Gastroesophageal sphincter (tissue), 4 donors: ENCODE measurements at regions not wholly inside any gene's neighbourhood (a gene's known extent, or its start where the extent isn't known, plus 50 kb on each side); places are given as distances from the start of the nearest gene placed in this dataset.

Experiments
- ATAC-seq: fragments of 150-250 bp; one replicate; pipeline ENCODE4 v1.9.1; 2016; ENCODE audit warnings: mild to moderate bottlenecking, moderate library complexity
- H3K27ac ChIP-seq, 4 donors: fragments of 200-600 bp; sonication (generic) in 3 of 4; 1 replicate in 3 of 4; 2 replicates in 1 of 4; pipeline ENCODE4 v1.5.1; 2016 to 2019
- H3K27me3 ChIP-seq: fragments of 200-600 bp; sonication (generic); one replicate; pipeline ENCODE4 v1.5.1; 2019
- H3K36me3 ChIP-seq, 2 donors: fragments of 200-600 bp; sonication (generic); one replicate each; pipeline ENCODE4 v1.5.1; 2019; ENCODE audit warnings: control low read depth in 1 of 2
- H3K4me1 ChIP-seq, 3 donors: fragments of 200-600 bp; sonication (generic); 1 replicate in 2 of 3; 2 replicates in 1 of 3; pipeline ENCODE4 v1.5.1; 2016 to 2019; ENCODE audit warnings: control low read depth in 2 of 3
- H3K4me3 ChIP-seq, 2 donors: fragments of 200-600 bp; sonication (generic); one replicate each; pipeline ENCODE4 v1.5.1; 2019; ENCODE audit warnings: mild to moderate bottlenecking in 1 of 2, moderate library complexity in 1 of 2
- H3K9me3 ChIP-seq, 3 donors: fragments of 200-600 bp; sonication (generic); one replicate each; pipeline ENCODE4 v1.5.1; 2017 to 2019; ENCODE audit warnings: control low read depth in 2 of 3
- CTCF ChIP-seq, 4 experiments: fragments of 200-600 bp in 2 of 4; fragments of 450-650 bp in 2 of 4; sonication (generic) in 1 of 4; IDR thresholded peaks; one replicate each; pipeline ENCODE4 v1.5.1; 2017 to 2019; ENCODE audit warnings: antibody characterized with exemption in 4 of 4, mild to moderate bottlenecking in 2 of 4, moderate library complexity in 2 of 4
- EP300 ChIP-seq: sonication (generic); formaldehyde crosslinking; IDR thresholded peaks from one replicate; pipeline ENCODE4 v1.6.1; 2017; ENCODE audit warnings: antibody characterized with exemption, mild to moderate bottlenecking
- POLR2A ChIP-seq, 2 donors: fragments of 450-650 bp; IDR thresholded peaks; one replicate each; pipeline ENCODE4 v1.6.1; 2017; ENCODE audit warnings: antibody characterized with exemption in 2 of 2, mild to moderate bottlenecking in 2 of 2, moderate library complexity in 1 of 2
- POLR2AphosphoS5 ChIP-seq: sonication (generic); formaldehyde crosslinking; IDR thresholded peaks from one replicate; pipeline ENCODE4 v1.6.1; 2017; ENCODE audit warnings: antibody characterized with exemption
- WGBS, 2 donors: methylation state at CpG; one replicate each; pipeline ENCODE4 v1.1.5; 2018; ENCODE audit warnings: low coverage in 1 of 2; 5-methylcytosine and 5-hydroxymethylcytosine counted together

GRCh38 chr4:83780053-83780733 is 244.3 kb downstream of the GPAT3 start:
- H3K9me3 ChIP-seq: no peaks in the 10 kb centered on the region
- WGBS, 2 donors: 89% methylated on average over 4 of the region's 4 CpGs
- H3K36me3 ChIP-seq: no peaks in the 10 kb centered on the region
- H3K4me1 ChIP-seq: no peaks in the 10 kb centered on the region
- TF ChIP-seq POLR2AphosphoS5: no peak
- TF ChIP-seq CTCF (IDR thresholded peaks at IDR 0.05): no peak
- no peak for TF ChIP-seq POLR2A (IDR thresholded peaks at IDR 0.05)
- no peak for TF ChIP-seq EP300
- no peak overlapping the region for H3K27ac ChIP-seq
- H3K27me3 ChIP-seq: no peaks in the 10 kb centered on the region
- H3K4me3 ChIP-seq: no peak overlapping the region
- ATAC-seq: no peak

GRCh38 chr4:83779103-83780052 is 243.5 kb downstream of the GPAT3 start:
- Histone ChIP-seq H3K9me3 (no peaks in the 10 kb centered on the region), H3K27me3 (no peaks in the 10 kb centered on the region), H3K36me3 (no peaks in the 10 kb centered on the region), H3K27ac (no peak overlapping the region), H3K4me3 (no peak overlapping the region), H3K4me1 (no peaks in the 10 kb centered on the region)
- 87 to 96% methylated on average over 10 to 11 of the region's 12 CpGs for whole genome bisulfite sequencing, 2 donors
- no peak for ATAC-seq
- no peak for TF ChIP-seq EP300
- TF ChIP-seq CTCF (IDR thresholded peaks at IDR 0.05): no peak
- no peak for TF ChIP-seq POLR2A (IDR thresholded peaks at IDR 0.05)
- TF ChIP-seq POLR2AphosphoS5: no peak

GRCh38 chr4:83772685-83773084 is 236.8 kb downstream of the GPAT3 start:
- Histone ChIP-seq H3K27ac (no peak overlapping the region), H3K4me3 (no peak overlapping the region), H3K9me3 (no peaks in the 10 kb centered on the region), H3K36me3 (no peaks in the 10 kb centered on the region), H3K27me3 (no peaks in the 10 kb centered on the region), H3K4me1 (no peaks in the 10 kb centered on the region)
- ATAC-seq: no peak
- 67% methylated on average over 1 of the region's 2 CpGs; no CpG with 5 or more reads in 1 of the 2 donors for WGBS, 2 donors
- TF ChIP-seq POLR2AphosphoS5 (no peak), CTCF (IDR thresholded peaks at IDR 0.05) (no peak), POLR2A (IDR thresholded peaks at IDR 0.05) (no peak), EP300 (no peak)

GRCh38 chr4:83771113-83771705 is 235.3 kb downstream of the GPAT3 start:
- H3K4me1 ChIP-seq: no peaks in the 10 kb centered on the region
- H3K4me3 ChIP-seq: no peak overlapping the region
- H3K9me3 ChIP-seq: no peaks in the 10 kb centered on the region
- ATAC-seq: no peak
- WGBS, 2 donors: 0 to 6% methylated on average over 2 of the region's 2 CpGs
- TF ChIP-seq CTCF (IDR thresholded peaks at IDR 0.05) (peak; percentile 55 to 77 (median 62)), POLR2A (IDR thresholded peaks at IDR 0.05) (no peak)
- H3K36me3 ChIP-seq: no peaks in the 10 kb centered on the region
- H3K27ac ChIP-seq: no peak overlapping the region
- no peaks in the 10 kb centered on the region for H3K27me3 ChIP-seq
